ENCODE measurements at regions not wholly inside any gene's neighbourhood (a gene's known extent, or its start where the extent isn't known, plus 50 kb on each side); places are given as distances from the start of the nearest gene placed in this dataset.
"Not testable (repeated sequence)": the region's sequence is repeated elsewhere in the genome, so short reads cannot be mapped to it uniquely, and the experiment has no call there.

DNA sequence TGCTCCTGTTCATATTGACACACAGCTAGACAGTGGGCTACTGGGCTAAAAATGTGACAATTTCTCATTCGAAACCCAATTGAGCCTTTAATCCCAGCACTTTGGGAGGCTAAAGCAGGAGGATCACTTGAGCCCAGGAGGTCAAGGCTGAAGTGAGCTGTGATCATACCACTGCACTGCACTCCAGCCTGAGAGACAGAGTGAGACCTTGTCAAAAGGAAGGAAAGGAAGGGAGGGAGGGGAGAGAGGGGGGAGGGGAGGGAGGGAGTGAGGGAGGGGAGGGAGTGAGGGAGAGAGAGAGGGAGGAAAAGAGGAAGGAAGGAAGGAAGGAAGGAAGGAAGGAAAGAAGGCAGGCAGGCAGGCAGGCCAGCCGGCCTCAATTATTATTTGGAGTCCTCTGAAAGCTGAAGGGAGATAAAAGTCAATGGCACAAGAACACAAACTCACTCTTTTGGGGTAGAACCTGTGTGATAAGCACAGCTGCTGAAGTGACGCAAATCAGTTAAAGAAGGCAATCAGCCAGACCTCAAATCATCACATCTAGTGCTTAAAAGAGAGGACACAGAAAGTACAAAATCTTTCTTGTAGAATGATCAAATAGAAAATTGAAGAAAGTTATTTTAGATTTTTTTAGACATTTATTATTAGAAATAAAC is 98.1 kb downstream of the CCDC71L start:
- DNase-seq: no peak

DNA sequence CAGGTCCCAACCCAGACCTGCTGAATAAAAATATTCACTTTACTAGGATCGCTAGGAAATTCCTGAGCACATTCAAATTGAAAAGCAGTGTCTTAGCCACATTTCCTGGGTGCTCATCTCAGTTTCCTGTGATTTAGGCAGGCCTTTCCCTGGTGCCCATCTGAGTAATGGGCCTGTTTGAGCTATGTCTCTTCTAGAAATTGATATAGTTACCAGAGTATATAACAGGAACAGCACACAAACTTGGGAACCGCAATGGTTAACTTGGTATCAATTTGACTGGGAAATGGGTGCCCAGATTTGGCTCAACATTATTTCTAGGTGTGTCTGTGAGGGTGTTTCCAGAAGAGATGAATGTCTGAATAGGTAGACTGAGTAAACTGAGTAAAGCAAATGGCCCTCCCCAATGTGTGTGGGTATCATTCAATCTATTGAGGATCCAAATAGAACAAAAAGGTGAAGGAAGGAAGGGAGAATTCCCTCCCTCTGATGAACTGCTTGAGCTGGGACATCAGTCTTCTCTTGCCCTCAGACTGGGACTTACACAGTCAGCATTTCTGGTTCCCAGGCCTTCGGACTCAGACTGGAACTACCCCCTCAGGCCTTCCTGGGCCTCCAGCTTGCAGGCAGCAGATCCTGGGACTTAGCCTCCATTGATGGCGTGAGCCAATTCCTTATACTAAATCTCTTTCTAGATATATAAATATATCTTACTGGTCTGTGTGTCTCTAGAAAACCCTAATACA is 99.1 kb downstream of the CCDC71L start:
- DNase-seq: no peak

DNA sequence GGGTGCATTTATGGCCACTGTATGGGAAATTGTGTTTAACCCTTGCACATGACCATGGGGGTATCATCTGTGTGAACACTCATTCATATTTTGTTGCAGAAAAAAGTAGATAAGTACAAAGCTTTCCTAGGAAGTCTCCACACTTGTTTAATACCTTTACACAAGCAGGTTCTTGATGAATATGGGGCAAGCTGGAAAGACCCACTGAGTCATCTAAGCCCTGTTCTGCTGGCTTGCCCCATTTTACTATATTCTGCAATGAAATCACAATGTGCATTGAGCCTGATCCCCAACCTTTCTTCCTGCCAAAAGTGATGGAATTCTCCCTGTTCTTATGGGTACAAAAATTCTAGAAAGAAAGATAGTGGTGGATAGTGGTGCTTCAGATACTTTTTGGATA is 99.8 kb downstream of the CCDC71L start:
- no peak for DNase-seq

DNA sequence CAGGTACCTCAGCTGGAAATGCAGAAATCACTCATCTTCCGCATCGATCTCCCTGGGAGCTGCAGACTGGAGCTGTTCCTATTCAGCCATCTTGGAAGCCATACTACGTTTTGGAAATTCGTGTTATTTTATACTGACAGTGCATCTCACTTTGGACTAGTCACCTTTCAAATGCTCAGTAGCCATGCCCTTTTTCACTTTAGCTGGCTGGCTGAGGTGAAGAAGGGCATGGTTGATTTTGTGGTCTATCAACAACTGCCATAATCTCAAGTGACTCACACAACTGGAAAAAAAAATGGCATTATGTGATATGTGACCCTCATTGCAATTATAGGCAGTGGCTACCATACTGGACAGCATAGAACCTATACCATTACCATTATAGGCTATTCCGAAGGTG is 100.5 kb downstream of the CCDC71L start:
- no peak for DNase-seq

DNA sequence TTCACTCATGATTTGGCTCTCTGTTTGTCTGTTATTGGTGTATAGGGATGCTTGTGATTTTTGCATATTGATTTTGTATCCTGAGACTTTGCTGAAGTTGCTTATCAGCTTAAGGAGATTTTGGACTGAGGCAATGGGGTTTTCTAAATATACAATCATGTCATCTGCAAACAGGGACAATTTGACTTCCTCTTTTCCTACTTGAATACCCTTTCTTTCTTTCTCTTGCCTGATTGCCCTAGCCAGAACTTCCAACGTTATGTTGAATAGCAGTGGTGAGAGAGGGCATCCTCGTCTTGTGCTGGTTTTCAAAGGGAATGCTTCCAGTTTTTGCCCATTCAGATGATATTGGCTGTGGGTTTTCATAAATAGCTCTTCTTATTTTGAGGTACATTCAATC is 104.7 kb downstream of the CCDC71L start:
- DNase-seq: not testable (repeated sequence)

DNA sequence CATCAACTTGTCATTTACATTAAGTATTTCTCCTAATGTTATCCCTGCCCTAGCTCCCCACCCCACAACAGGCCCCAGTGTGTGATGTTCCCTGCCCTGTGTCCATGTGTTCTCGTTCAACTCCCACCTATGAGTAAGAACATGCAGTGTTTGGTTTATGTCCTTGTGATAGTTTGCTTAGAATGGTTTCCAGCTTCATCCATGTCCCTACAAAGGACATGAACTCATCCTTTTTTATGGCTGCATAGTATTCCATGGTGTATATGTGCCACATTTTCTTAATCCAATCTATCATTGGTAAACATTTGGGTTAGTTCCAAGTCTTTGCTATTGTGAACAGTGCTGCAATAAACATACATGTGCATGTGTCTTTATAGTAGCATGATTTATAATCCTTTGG is 106.3 kb downstream of the CCDC71L start:
- DNase-seq: not testable (repeated sequence)

DNA sequence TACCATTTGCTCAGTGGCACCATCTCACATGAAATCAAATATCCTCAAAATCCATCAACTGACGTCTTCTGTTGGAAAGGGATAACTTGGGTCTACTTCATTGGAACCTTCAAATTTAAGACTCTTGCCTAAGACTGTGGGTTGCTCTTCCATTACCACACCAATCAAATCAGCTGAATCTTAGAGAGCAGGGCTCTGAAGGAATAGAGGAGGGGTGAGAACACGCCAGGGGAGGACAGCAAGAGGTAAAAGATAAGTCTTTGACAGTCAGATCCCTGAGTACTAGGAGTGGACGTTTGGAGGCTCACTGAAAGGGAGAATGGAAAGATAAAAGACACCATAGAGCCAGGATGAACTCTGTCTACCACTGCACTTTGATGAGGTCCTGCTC is 107.5 kb downstream of the CCDC71L start:
- no peak for DNase-seq

DNA sequence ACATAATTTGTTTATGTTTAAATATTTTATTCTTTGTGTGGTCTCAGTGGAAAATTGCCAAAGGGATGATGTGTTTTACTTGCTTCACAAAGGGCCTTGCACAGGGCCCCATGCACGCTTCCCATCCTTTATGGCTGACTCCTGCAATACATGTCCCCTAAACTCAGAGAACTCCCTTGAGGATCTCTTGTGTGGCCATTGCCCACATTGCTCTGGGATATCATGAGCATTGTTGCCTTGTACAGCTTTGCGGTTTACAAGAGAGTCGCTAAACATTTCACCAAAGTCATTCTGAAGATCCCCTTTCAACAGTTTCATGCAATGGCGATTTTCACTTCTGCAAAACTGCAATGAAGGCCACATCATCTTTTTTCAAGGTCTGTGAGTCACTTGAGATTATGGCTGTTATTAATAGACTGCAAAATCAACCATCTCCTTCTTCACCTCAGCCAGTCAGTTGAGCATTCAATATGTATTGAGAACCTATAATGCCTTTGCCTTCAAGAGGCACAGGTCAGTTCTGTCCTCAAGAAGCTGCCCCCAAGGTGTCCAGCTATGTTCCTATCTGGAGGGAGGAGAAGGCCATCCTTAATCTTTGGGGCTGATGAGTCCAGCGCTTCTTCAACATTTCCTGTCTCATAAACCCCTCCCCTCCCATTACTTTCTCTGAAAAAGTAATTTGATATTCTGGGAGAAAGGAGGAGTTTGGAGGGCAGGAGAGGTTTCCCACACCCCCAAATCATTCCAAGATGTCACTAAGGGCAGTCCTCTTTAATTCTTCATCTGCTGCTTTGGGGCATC is 108.1 kb downstream of the CCDC71L start:
- DNase-seq: no peak

DNA sequence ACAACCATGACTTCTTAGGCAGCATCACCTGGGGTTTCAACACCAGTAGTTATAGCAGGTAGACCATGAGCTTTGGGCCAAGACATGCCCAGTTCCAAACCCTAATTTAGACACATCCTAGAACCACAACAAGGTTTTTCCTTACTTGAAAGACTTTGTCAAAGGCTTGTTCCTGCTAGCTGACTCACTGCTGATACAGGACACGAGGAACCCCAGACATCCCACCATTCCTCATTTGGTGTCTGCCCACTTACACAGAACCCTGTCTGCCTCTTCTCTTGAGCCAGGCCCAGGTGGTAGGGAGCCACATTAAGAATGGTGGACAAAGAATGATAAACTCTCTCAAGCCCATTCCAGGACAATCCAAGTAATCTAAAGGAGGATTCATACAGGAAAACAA is 109.0 kb downstream of the CCDC71L start:
- no peak for DNase-seq

DNA sequence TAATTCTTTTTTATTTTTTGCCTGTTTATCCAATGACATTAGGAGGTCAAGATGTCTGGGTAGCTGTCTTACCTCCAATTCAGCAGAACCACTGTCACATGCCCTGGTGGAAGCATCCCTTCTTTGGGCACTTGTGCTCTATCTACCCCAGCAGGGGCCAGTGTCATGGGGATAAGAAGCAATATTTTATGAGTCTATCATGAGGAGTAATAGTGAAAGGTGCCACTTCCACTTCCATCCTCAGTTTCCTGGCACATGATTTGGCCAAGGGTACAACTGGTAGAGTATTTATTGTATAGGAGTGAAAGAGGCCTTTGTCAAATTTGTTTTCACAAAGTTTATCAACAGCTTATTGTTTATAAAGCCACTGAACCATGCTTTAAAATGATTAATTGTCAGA is 112.5 kb downstream of the CCDC71L start:
- DNase-seq: no peak

DNA sequence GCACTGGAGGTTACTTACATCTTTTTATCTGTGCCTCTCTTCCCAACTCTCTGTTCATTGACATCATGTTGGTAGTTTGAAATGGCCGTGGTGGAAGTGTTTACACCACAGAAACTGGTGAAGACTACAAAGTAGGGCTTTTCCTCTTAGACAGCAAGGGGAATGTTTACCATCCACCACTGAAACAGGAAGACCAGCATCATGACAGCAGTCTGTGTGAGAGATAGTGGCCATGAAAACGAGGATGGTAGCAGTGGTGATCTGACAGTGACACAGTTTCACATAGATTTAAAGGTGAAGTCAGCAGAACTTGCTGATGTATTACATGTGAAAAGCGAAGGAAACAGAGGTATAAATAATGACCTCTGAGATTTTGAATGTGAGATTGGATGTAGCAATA is 115.7 kb downstream of the CCDC71L start:
- DNase-seq: no peak

DNA sequence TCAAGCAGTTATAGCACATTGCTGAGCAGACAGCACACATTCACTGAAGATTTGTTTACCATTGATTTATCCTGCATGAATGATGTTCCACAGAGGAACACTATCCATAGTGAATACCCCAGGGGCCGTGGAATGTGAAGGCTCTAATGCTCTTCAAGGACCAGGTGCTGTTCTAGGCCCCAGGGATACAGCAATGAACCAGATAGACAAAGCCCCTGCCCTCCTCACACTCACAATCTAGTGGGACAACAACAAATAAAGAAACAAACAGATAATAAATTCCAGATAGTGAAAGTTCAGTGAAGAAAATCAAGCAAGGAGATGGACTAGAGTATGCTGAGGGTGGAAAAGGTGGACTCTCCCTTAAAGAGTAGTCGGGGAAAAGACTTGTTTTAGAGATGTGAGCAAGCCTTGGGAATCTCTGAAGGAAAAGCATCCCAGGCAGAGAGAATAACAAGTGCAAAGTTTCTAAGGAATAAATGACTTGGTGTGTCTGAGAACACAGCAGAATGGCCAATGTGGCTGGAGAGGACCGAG is 117.7 kb downstream of the CCDC71L start:
- no peak for DNase-seq

DNA sequence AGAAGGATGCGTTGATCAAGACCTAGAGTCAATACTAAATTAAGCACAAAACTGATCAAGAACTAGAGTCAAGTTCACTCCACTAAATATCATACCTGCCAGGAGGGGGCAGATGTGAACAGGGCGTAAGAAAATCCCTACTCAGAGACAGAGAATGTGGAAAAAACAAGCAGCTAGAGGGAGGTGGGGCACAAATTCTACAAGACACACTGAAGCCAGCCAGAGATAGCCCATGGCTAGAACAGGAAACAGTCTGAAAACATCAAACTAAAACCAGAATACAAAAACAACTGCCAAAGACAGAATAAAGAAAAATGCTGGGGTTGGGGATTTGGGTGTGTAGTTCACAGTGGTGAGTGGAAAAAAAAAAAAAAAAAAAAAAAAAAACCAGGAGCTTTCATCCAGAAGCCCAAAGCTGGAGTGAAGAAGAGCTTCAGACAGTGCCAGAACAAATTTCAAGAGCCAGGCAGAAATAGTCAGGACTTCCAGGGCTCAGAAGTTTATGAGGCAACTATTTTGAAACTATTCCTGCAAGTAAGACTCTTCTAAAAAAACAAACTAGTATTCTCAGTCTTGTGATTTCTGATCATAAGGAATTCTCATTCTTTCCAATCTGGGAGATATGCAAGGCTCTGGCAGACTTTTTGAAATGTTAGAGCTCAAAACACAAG is 118.3 kb downstream of the CCDC71L start:
- no peak for DNase-seq

DNA sequence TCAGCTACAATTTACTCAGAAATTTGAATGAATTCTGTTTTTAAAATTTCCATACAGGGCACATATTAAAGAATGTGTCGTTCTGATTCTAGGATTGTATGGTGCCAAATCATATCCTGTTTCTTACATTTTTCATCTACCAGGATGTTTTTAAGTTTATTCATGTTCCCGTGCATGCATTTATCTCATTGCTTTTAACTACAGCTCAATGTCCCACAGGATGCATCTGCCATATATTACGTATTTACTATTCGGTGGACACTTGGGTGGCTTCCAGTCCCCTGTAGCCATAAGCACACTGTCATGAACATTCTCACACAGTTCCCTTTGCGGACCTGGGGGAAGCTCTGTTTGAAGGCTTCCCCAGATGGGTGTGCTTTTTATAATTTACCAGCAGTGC is 122.3 kb downstream of the CCDC71L start:
- no peak for DNase-seq

DNA sequence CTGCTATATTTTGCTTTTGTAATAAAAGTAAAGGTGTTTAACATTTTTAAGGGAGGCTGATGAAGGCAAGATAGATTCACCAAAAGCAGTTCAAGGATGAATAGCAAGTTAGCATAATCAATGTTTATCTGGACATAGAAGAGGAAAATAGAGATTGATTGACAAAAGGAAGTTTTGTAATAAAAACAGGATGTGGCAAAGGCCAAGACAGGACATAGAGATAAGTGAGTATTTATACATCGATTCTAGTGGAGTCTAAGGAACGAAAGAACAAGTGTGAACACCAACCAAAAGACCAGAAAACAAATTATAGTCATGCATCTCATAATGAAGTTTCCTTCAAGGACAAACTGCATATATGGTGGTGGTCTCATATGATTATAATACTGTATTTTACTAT is 123.8 kb downstream of the CCDC71L start:
- no peak for DNase-seq

DNA sequence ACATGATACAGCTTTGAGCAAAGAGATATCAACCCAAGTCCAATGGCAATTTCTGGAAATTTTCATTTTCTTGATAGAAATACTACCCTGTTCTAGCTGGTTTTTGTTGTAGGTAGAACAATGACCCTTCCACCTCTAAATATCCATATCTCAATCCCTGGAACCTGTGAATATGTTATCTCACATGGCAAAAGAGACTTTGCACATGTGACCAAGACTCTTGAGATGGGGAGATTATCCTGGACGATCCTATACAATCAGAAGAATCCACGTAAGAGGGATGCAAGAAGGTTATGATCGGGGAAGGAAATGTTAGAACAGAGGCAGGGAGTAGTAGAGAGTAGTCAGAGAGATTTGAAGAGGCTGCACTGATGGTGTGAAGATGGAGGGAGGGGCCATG is 124.9 kb downstream of the CCDC71L start:
- DNase-seq: no peak

DNA sequence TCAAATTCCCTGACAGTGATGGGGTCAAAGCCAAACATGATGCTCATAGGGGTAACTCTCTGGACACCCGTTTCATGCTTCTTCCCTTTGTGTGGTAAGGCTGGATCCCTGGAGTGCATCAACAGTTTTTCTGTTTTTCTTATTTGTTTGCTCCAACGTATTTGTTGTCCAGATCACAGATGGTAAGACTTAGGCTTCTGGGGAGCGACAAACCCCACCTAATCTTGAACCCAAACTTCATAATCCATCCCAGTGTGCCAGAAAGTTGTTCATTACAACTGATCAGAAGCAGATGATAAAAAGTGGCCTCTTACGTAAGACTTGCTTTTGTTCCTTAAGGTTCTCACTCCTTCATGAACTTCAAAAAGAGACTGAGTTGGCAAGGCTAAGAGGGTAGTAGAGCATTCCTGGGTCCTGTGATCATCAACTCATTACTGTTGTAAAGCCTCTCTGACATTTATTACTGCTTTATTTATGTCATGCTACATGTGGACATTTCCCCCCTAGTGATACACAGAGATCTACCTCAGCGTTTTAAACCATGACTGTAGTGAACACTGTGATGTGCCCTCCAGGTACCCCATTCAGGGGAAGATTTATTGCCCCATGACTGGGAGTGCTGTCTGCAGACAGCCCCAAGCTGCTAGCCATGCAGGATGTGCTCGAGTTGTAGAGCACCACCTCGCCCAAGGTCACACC is 125.6 kb downstream of the CCDC71L start:
- DNase-seq: no peak

DNA sequence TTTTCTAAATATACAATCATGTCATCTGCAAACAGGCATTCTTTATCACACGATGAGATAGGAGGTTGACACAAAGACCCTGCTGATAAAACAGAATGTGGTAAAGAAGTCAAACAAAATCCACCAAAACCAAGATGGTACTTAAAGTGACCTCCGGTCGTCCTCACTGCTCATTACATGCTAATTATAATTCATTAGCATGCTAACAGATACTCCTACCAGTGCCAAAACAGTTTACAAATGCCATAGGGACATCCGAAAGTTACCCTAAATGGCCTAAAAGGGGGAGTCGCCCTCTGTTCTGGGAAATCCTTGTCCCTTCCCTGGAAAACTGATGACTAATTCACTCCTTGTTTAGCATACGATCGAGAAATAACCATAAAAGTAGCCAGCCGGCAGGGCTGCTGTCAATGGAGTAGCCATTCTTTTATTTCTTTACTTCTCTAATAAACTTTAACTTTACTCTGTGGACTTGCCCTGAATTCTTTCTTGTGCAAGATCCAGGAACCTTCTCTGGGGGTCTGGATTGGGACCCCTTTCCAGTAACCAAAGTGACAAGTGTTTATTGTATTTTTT is 126.6 kb downstream of the CCDC71L start:
- DNase-seq: no peak

DNA sequence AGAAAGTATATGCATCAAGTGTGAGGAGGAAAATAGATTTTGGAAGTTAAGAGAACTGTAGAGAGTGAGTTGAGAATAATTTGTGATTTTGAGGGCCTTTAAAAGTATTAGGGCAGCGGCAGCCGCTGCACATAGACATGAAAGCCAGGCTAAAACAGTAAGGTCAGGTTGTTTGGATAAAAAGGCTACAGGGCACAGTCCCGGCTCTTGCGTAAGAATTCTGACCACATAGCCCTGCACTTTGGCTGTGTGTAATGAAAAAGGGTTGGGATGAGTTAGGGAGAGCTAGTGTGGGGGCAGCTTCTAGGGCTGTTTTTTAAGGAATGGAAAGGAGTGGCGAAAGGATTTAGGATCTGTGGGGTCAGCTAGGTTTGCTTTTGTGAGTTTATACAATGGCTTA is 130.8 kb downstream of the CCDC71L start:
- not testable (repeated sequence) for DNase-seq

DNA sequence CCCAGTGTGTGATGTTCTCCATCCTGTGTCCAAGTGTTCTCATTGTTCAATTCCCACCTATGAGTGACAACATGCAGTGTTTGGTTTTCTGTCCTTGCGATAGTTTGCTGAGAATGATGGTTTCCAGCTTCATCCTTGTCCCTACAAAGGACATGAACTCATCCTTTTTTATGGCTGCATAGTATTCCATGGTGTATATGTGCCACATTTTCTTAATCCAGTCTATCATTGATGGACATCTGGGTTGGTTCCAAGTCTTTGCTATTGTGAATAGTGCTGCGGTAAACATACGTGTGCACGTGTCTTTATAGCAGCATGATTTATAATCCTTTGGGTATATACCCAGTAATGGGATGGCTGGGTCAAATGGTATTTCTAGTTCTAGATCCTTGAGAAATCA is 134.3 kb downstream of the CCDC71L start:
- not testable (repeated sequence) for DNase-seq

DNA sequence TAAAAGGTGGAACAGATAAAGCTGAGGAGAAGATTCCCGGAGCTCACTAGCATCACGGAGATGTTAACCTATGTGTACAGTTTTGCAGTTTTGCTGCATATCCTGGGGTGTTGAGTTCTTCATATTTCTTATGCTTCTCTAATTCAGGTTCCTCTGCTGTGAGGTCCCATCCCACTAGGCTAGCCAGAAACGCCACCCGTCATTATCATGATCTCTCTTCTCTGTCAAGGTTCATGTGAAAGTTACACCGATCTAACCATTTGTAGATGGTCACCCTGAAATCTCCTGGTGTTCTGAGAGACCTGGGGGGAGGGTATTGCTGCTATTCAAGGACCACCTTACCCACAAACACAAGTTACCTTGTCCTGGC is 136.3 kb downstream of the CCDC71L start:
- no peak for DNase-seq

DNA sequence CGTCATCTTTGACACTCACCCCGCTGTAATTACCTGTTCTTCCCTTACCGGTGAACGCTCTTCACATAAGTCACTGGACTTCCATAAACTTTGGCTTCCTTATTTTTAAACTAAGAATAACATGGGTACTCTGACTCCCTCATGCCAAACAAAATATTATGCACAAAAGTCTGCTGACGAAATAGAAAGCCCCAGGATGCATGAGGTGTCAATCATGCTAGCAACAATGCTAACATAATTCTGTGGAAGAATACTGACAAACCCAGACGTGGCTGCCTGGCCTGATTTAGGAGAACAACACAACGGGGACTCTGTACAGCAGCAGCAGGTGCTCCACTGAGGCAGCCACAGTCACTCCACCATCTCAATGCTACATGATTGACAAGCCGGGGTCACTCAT is 137.5 kb downstream of the CCDC71L start:
- DNase-seq: no peak

All from activated CD8-positive, alpha-beta memory T cell treated with anti-CD3 and anti-CD28 coated beads, Interleukin-2, amount 50 U/mL, for 48 hours (primary cell).